Tibial artery (tissue), 4 donors: ENCODE measurements at regions not wholly inside any gene's neighbourhood (a gene's known extent, or its start where the extent isn't known, plus 50 kb on each side); places are given as distances from the start of the nearest gene placed in this dataset.

Experiments used
- DNase-seq, 2 donors: peaks; one replicate each; pipeline ENCODE4 v3.0.0-alpha.2; 2019
- H3K27ac ChIP-seq, 2 donors: fragments of 200-600 bp; sonication (generic) in 1 of 2; 1 replicate in 1 of 2; 2 replicates in 1 of 2; pipeline ENCODE4 v1.5.1; 2018 to 2019; ENCODE audit warnings: mild to moderate bottlenecking in 1 of 2
- H3K27me3 ChIP-seq, 2 donors: fragments of 200-600 bp; sonication (generic) in 1 of 2; one replicate each; pipeline versions ENCODE4 v1.5.1 to v1.6.0; 2016 to 2019
- H3K36me3 ChIP-seq, 3 donors: fragments of 200-600 bp; sonication (generic) in 2 of 3; one replicate each; pipeline ENCODE4 v1.5.1; 2016 to 2019; ENCODE audit warnings: mild to moderate bottlenecking in 2 of 3
- H3K4me1 ChIP-seq, 4 donors: fragments of 200-600 bp; sonication (generic) in 2 of 4; 1 replicate in 3 of 4; 2 replicates in 1 of 4; pipeline ENCODE4 v1.5.1; 2016 to 2019
- H3K4me3 ChIP-seq, 2 donors: fragments of 200-600 bp; sonication (generic) in 1 of 2; 1 replicate in 1 of 2; 2 replicates in 1 of 2; pipeline ENCODE4 v1.5.1; 2018 to 2019; ENCODE audit warnings: mild to moderate bottlenecking in 2 of 2
- H3K9me3 ChIP-seq, 3 donors: fragments of 200-600 bp; sonication (generic) in 1 of 3; one replicate each; pipeline ENCODE4 v1.5.1; 2016 to 2019
- intact Hi-C: fragments of 100-400 bp; cut with DNase I; formaldehyde crosslinking; loops from one replicate; pipeline ENCODE4 v1.15.0; 2023; ENCODE audit warnings: low total_unique reads
- TF ChIP-seq, protein P1 (sequence below), 2 experiments: fragments of 200-600 bp in 1 of 2; fragments of 450-650 bp in 1 of 2; IDR thresholded peaks; one replicate each; pipeline ENCODE4 v1.5.1; 2017 to 2019; ENCODE audit warnings: antibody characterized with exemption in 2 of 2, mild to moderate bottlenecking in 1 of 2, moderate library complexity in 1 of 2

- Histone ChIP-seq H3K9me3 (no peaks in the 10 kb centered on the region), H3K4me3 (no peak overlapping the region), H3K27ac (no peak overlapping the region), H3K4me1 (peaks cover 0 to 25% (median 0%) of the 10 kb centered on the region in 4 donors), H3K27me3 (no peaks in the 10 kb centered on the region), H3K36me3 (no peaks in the 10 kb centered on the region)
- TF ChIP-seq, protein P1, sequence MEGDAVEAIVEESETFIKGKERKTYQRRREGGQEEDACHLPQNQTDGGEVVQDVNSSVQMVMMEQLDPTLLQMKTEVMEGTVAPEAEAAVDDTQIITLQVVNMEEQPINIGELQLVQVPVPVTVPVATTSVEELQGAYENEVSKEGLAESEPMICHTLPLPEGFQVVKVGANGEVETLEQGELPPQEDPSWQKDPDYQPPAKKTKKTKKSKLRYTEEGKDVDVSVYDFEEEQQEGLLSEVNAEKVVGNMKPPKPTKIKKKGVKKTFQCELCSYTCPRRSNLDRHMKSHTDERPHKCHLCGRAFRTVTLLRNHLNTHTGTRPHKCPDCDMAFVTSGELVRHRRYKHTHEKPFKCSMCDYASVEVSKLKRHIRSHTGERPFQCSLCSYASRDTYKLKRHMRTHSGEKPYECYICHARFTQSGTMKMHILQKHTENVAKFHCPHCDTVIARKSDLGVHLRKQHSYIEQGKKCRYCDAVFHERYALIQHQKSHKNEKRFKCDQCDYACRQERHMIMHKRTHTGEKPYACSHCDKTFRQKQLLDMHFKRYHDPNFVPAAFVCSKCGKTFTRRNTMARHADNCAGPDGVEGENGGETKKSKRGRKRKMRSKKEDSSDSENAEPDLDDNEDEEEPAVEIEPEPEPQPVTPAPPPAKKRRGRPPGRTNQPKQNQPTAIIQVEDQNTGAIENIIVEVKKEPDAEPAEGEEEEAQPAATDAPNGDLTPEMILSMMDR (IDR thresholded peaks at IDR 0.05) = no peak
- intact Hi-C loops = no loop called here
- no peak for DNase-seq
Observed at GRCh38 chr11:29315275-29315674, 701.6 kb downstream of the KCNA4 start.

- Histone ChIP-seq H3K27ac (no peak overlapping the region), H3K9me3 (no peaks in the 10 kb centered on the region), H3K4me1 (peaks cover 0 to 33% (median 2%) of the 10 kb centered on the region in 4 donors), H3K4me3 (no peak overlapping the region), H3K36me3 (no peaks in the 10 kb centered on the region), H3K27me3 (no peaks in the 10 kb centered on the region)
- intact Hi-C loops = no loop called here
- no peak for DNase-seq
- TF ChIP-seq, protein P1 (IDR thresholded peaks at IDR 0.05) = no peak
Observed at GRCh38 chr11:29314211-29314610, 702.6 kb downstream of the KCNA4 start.

DNA sequence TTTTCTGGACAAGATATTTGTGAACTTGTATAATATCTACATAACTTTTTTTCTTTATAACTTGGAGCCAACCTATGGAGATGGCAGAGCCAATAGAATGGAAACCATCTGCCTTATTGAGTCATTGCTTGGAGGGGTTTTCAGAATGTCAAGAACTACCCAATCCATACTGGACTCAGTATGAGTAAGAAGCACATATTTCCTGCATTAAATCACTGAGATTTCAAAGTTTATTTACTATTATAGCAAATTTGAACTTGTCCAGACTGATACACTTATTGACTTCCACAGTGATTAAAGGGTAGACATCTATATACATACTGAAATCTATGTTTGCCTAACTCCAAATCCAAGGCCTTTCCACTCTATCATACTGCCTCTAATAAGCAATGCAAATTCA is 704.0 kb downstream of the KCNA4 start:
- no peak overlapping the region for H3K4me3 ChIP-seq
- H3K27ac ChIP-seq = no peak overlapping the region
- no peaks in the 10 kb centered on the region for H3K9me3 ChIP-seq
- H3K36me3 ChIP-seq = no peaks in the 10 kb centered on the region
- TF ChIP-seq, protein P1 (IDR thresholded peaks at IDR 0.05) = no peak
- H3K27me3 ChIP-seq = no peaks in the 10 kb centered on the region
- intact Hi-C loops = no loop called here
- H3K4me1 ChIP-seq = peaks cover 0 to 30% (median 2%) of the 10 kb centered on the region in 4 donors
- no peak for DNase-seq

- DNase-seq = no peak
- Histone ChIP-seq H3K27me3 (no peaks in the 10 kb centered on the region), H3K4me3 (no peak overlapping the region), H3K27ac (no peak overlapping the region), H3K36me3 (no peaks in the 10 kb centered on the region), H3K9me3 (no peaks in the 10 kb centered on the region), H3K4me1 (peaks cover 0 to 35% (median 2%) of the 10 kb centered on the region in 4 donors)
- TF ChIP-seq, protein P1 (IDR thresholded peaks at IDR 0.05) = no peak
- intact Hi-C loops = no loop called here
Observed at GRCh38 chr11:29310725-29311342, 706.0 kb downstream of the KCNA4 start.

DNA sequence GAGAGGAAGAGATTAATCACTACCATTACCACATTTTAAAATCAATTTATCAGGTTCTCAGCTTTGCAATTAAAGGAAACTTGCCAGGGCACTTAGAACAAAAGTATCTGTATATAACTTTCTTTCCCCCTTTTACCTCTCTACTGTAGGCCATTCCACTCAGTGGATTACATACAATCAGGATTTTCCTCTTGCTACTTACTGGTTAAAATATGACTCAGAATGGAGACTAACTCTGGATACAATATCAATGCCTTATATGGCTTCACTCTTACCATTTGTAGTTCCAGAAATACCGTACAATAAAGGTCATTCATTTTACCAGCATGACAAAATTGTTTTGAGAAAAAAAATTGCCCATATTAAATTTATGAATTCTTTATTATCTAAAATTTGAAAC is 706.8 kb downstream of the KCNA4 start:
- Histone ChIP-seq H3K4me1 (peaks cover 0 to 36% (median 2%) of the 10 kb centered on the region in 4 donors), H3K36me3 (no peaks in the 10 kb centered on the region), H3K4me3 (no peak overlapping the region), H3K27me3 (no peaks in the 10 kb centered on the region), H3K27ac (no peak overlapping the region), H3K9me3 (no peaks in the 10 kb centered on the region)
- no peak for DNase-seq
- intact Hi-C loops = no loop called here
- TF ChIP-seq, protein P1 (IDR thresholded peaks at IDR 0.05) = no peak

GRCh38 chr11:29306527-29306926 is 710.3 kb downstream of the KCNA4 start:
- H3K4me3 ChIP-seq = no peak overlapping the region
- H3K27me3 ChIP-seq = no peaks in the 10 kb centered on the region
- H3K36me3 ChIP-seq = no peaks in the 10 kb centered on the region
- no peak for DNase-seq
- TF ChIP-seq, protein P1 (IDR thresholded peaks at IDR 0.05) = no peak
- H3K9me3 ChIP-seq = no peaks in the 10 kb centered on the region
- H3K4me1 ChIP-seq = peaks cover 0 to 36% (median 2%) of the 10 kb centered on the region in 4 donors
- no peak overlapping the region for H3K27ac ChIP-seq
- intact Hi-C loops = no loop called here
